ENCODE measurements at regions not wholly inside any gene's neighbourhood (a gene's known extent, or its start where the extent isn't known, plus 50 kb on each side); places are given as distances from the start of the nearest gene placed in this dataset.

- no peak for DNase-seq (ENCODE audit: low read depth)
- in situ Hi-C loops (cut with HindIII; ENCODE audit: low sequenced_read_pairs), result no loop called here
- TF ChIP-seq CTCF (IDR thresholded peaks at IDR 0.05; ENCODE audit: low read depth, low read length, missing control alignments), result no peak
- no peak overlapping the region for H3K4me3 ChIP-seq (ENCODE audit: low read depth, low read length)
These were observed 178.2 kb upstream of the IRX1 start for GRCh38 chr5:3417376-3417943.

- no peak for TF ChIP-seq CTCF (IDR thresholded peaks at IDR 0.05; ENCODE audit: low read depth, low read length, missing control alignments)
- DNase-seq (ENCODE audit: low read depth), result no peak
- in situ Hi-C loops (cut with HindIII; ENCODE audit: low sequenced_read_pairs), result no loop called here
- no peak overlapping the region for H3K4me3 ChIP-seq (ENCODE audit: low read depth, low read length)
These were observed 181.3 kb upstream of the IRX1 start for GRCh38 chr5:3414371-3414770.

GRCh38 chr5:3412146-3412545 lies 183.5 kb upstream of the IRX1 start:
- no peak overlapping the region for H3K4me3 ChIP-seq (ENCODE audit: low read depth, low read length)
- no peak for DNase-seq (ENCODE audit: low read depth)
- TF ChIP-seq CTCF (IDR thresholded peaks at IDR 0.05; ENCODE audit: low read depth, low read length, missing control alignments), result no peak
- in situ Hi-C loops (cut with HindIII; ENCODE audit: low sequenced_read_pairs), result no loop called here

DNA sequence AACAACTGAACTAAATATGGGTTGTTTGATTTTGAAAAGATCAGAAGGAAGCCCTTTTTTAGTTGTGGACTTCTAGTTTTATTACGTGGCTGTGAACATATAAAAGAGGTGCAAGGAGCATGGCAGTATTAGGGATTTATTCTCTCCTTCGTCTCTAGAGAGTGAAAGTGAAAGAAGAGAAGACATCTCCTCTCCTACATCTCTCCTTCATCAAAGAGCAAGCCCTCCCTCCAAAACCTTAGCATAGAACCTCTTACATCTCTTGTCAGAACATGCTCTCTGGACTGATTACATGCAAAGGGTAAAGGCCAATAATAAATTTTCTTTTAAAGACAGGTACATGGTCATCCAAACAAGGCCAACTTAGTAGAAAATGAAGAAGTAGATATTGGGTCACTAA lies 184.3 kb upstream of the IRX1 start:
- TF ChIP-seq CTCF (IDR thresholded peaks at IDR 0.05; ENCODE audit: low read depth, low read length, missing control alignments), result no peak
- H3K4me3 ChIP-seq (ENCODE audit: low read depth, low read length), result no peak overlapping the region
- in situ Hi-C loops (cut with HindIII; ENCODE audit: low sequenced_read_pairs), result no loop called here
- DNase-seq (ENCODE audit: low read depth), result no peak

DNA sequence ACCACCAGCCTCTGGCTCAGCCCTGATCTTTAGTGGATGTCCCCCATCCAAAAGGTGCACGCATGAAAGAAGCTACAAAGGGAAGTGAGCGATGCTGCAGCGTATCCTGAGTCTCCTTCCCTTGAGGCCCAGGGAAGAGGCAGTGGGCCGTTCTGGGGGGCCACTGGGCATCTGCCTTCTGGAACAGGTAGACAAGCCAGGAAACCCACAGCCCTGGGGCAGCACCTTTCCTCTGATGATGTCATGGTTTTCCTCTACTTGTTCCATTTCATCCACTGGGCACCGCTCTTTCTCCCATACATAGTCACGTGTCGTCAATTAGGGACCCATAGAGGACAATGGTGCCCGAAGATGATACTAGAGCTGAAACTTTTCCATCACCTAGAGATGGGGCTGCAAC lies 194.0 kb upstream of the IRX1 start:
- TF ChIP-seq CTCF (IDR thresholded peaks at IDR 0.05; ENCODE audit: low read depth, low read length, missing control alignments), result no peak
- in situ Hi-C loops (cut with HindIII; ENCODE audit: low sequenced_read_pairs), result no loop called here
- no peak for DNase-seq (ENCODE audit: low read depth)
- H3K4me3 ChIP-seq (ENCODE audit: low read depth, low read length), result no peak overlapping the region

GRCh38 chr5:3400659-3401058 lies 195.0 kb upstream of the IRX1 start:
- DNase-seq (ENCODE audit: low read depth), result no peak
- in situ Hi-C loops (cut with HindIII; ENCODE audit: low sequenced_read_pairs), result no loop called here
- H3K4me3 ChIP-seq (ENCODE audit: low read depth, low read length), result no peak overlapping the region
- TF ChIP-seq CTCF (IDR thresholded peaks at IDR 0.05; ENCODE audit: low read depth, low read length, missing control alignments), result no peak

All from astrocyte of the cerebellum (primary cell).